HG03521 (cell line): ENCODE measurements at regions not wholly inside any gene's neighbourhood (a gene's known extent, or its start where the extent isn't known, plus 50 kb on each side); places are given as distances from the start of the nearest gene placed in this dataset.
"Not testable (repeated sequence)": the region's sequence is repeated elsewhere in the genome, so short reads cannot be mapped to it uniquely, and the experiment has no call there.

Source experiments
- ATAC-seq: cut with Tn5 transposase; IDR thresholded peaks from one replicate; pipeline ENCODE4 v1.9.1; 2021; ENCODE audit warnings: mild to moderate bottlenecking, moderate library complexity; ENCODE audit not compliant: unreplicated experiment

DNA sequence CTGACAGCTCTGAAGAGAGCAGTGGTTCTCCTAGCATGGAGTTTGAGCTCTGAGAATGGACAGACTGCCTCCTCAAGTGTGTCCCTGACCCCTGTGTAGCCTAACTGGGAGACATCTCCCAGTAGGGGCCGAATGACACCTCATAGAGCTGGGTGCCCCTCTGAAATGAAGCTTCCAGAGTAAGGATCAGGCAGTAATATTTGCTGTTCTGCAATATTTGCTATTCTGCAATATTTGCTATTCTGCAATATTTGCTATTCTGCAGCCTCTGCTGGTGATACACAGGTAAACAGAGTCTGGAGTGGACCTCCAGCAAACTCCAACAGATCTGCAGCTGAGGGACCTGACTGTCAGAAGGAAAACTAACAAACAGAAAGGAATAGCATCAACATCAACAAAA is 105.5 kb downstream of the BUD13 start:
- ATAC-seq: not testable (repeated sequence)

DNA sequence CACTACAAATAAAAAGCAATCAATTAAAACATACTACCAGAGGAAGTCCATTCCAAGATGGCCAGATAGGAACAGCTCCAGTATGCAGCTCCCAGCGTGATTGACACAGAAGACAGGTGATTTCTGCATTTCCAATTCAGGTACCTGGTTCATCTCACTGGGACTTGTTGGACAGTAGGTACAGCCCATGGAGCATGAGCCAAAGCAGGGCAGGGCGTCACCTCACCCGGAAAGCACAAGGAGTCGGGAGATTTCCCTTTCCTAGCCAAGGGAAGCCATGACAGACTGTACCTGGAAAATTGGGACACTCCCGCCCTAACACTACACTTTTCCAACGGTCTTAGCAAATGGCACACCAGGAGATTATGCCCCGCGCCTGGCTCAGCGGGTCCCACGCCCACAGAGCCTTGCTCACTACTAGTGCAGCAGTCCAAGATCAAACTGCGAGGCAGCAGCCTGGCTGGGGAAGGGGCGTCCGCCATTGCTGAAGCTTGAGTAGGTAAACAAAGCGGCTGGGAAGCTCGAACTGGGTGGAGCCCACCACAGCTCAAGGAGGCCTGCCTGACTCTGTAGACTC is 106.0 kb downstream of the BUD13 start:
- ATAC-seq: not testable (repeated sequence)

DNA sequence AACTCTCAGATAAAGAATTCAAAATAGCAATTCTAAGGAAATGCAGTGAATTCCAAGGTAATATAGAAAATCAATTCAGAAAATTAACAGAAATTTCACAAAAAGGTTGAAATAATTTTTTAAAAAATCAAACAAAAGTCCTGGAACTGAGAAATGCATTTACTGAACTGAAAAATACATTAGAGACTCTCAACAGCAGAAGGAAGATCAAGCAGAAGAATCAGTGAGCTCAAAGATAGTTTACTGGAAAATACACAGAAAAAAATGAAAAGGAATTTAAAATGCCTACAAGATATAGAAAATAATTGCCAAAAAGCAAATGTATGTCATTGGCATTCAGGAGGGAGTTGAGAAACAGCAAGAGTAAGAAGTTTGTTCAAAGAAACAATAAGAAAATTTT is 107.3 kb downstream of the BUD13 start:
- no peak for ATAC-seq

DNA sequence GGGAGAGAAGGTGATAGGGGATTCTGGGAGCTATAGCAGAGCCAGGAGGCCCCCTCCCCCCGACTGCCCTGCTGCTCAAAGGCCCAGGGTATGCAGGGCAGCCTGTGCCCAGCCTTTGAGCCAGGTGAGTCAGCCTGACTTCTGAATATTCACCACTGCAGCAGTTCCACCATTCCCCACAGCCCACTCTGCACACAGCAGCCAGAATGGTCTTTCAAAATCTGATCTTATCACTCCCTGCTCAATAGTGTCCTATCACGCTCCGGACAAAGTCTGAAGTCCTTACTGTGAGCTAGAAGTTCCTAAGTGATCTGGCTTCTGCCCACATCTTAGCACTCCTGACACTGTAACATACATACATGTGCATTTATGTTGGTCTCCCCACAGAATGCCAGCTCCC is 111.7 kb downstream of the BUD13 start:
- no peak for ATAC-seq

DNA sequence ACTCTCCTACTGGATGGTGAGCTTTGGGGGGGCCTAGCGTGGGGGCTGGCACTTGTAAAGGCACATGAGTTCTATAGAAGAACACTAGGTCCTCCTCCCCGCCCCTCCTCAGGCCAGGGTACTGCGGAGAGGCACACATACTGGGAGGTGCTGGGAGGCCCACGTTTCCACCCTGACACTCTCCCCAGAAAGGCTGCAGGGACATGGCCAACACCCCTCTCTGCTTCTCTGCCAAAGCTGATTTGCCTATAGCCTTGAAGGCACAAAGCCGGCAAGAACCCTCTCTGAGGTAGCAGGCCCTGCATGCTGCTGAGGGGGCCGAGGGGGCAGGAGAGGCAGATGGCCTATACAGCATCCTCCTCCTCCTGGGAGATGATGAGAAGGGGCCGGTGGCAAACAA is 112.8 kb downstream of the BUD13 start:
- ATAC-seq: no peak

DNA sequence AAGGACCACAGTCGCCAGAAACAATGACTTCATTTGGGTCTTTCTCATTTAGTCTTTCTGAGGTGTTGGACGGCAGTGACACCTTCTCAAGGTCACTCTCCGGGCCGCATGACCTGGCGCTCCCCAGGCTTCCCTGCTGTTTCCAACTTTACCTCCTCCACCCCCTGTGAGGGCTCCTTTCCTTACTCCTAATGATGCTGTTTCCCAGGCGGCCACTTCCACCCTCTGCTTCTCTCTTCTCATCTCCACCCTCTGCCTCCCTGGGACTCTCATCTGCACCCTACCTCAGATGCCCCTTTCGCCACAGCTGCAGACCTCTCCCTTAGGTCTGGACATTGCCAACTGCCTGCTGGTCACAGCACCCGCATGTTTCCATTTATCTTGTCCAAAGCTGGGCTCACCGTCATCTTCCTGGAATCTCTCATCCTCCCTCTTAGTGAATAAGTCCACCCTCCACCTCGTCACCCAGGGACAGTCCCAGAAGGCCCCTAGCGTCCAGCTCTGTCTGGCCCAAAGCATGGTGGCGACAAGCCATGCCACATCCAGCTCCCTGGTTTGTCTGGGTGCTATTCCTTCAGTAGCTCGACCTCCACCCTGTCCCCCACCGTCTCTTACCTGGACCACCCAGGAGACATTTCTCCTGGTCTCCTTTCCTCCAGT is 113.8 kb downstream of the BUD13 start:
- ATAC-seq: no peak

DNA sequence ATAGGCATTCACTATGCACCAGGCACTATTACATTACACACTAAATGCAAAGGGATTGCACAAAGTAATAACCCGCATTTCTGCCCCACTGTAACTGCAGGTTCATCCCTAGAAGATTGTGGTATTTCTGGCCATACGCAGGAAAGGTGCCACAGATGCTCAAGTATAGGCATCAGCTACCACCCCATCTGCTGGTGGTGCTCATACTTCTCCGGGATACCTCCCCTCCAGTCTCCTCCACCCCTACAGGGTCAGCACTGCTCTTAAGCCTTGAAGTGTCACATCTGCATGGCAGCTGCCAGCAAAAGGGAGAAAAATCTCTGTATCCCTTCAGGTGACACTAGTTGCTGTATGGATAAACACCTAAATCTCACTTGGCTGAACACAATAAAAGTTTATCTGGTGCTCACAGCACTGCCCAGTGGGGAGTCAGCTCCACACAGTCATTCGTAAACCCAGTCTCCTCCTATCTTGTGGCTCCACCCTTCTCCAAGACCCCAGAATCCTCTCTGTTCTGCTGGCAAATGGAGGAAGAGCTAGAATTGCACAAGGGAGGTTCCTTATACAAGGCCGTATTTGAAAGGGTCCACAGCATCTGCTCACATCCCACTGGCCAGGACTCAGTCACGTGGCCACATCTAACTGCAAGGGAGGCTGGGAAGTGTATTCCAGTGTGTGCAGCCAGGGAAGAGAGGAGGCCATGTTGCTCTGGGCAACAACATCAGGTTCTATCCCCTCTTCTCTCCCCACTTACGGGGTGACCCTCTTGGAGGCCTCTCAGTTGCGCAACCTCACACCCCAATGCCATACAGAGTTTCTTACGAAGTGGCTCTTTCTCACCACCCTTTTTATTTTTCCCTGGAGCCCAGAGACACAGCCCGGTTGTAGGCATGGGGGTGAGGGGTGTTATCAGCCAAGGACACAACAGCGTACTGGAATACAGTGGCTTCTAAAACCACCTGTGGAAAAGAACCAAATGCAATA is 114.7 kb downstream of the BUD13 start:
- no peak for ATAC-seq

DNA sequence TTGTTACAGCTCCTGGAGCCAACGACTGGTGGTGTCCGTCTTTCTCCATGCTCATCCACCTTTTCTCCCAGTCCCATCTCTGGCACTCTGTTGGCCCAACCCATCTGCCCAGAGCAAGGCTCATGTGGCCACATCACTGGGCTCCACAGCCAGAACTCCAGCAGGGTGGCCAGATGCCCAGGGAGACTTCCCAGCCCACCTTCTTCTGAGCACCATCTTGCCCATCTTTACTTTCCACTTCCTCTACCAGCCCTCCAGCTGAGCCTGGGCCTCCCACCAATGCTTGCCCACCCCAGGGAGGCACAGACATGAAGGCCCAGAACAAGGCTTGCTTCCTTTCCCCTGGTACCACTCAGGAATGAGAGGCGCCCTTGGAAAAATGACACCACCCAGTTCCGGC is 116.8 kb downstream of the BUD13 start:
- no peak for ATAC-seq

DNA sequence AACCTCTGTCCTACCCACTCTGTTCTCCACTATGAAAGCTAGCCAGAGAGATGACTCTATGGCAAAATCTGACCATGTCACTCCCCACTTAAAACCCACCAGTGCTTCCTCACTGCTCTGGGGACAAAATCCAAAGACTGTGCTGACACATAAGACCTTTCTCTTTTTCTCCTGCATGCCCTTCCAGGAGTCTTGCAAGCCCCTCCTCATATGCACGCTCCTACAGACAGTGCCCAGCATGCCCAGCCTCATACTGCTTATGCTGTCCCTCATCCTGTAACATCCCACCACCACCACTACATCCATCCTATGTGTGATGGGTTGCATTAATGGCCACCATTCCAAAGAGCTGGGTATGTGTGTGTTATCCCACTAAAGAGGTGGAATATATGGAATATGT is 118.3 kb downstream of the BUD13 start:
- ATAC-seq: no peak

DNA sequence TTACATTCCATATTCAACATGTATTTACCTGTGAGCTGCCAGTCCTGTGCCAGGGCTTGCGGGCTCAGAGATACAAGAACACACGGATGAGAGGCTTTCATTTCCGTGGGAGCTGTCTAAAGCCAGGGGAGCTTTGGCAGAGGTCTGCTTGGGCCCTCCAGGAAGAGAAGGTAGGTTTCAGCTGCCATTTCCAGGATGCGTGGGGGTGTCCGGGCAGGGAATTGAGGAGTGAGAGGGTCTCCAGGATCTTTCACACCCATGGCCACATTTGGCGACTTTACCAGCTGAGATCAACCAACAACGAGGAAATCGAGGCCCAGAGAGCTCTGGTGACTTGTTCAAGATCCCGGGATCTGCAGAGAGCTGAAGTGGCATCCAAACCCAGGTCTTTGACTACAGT is 119.6 kb downstream of the BUD13 start:
- ATAC-seq: no peak

DNA sequence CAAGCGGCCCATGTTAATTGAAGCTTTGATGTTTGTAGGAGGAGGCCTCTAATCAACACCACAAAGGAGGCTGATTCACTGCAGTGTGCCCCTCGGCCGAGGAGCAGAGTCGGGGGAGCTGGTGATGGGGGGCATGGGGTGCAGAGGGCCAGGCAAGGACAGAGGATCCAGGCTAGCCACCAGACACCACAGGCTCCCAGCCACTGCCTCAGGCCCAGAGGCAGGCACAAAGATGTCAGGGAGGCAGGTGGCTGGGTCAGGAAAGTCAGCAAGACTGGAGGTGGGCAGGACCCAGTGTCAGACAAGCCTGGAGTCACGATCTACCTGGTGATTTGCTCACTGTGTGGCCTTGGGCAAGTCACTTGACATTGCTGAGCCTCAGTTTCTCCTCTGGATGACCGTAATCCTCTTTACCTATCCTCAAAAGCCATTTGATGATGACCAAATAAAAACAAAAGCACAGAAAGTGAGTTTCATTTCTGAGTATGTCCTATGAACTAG is 121.0 kb downstream of the BUD13 start:
- no peak for ATAC-seq

DNA sequence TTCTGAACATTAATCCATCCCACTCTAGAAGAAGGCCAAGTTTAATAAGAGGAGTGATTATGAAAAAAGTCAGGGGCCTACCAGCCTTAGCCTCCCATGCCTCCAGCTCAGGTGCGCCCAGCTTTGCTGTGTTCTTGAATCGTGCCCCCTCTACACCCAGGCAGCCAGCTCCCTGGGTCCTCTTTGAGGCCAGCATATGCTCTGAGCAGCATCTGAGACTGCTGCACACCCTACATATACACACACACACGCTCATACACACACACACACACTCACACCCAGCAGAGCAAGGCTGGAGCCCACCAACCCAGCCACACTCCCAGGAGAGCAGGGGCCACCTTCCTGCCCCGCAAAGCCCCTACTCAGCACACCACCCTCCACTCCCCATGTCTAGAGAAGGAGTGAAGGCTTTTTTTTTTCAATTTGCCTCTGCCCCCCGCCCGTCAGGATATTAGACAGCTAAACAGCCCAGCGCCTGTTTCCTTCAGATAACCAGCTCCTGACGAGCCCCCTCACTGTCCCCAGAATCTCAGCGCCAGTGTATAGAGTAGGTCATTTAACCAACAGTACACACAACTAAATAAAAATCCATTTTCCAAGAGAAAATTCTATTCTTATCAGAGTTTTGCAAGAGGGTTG is 121.6 kb downstream of the BUD13 start:
- no peak for ATAC-seq

DNA sequence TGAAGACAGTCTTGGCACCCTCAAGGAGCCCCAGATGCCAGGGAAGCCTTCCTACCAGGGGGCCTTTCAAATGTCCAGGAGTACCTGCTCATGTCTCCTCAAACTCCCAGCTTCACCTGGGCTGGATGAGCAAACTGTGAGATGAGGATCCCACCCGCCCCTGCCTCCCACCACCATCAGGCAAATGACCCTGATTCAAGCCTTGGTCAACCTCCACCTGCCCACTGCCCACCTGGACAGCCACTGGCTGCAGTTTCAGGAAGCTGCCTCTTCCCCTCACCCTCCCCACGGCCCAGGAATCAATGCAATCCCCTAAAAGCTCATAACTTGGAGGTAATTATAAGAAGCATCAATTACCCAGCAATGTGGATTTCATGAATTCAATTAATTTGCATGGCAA is 122.7 kb downstream of the BUD13 start:
- no peak for ATAC-seq

DNA sequence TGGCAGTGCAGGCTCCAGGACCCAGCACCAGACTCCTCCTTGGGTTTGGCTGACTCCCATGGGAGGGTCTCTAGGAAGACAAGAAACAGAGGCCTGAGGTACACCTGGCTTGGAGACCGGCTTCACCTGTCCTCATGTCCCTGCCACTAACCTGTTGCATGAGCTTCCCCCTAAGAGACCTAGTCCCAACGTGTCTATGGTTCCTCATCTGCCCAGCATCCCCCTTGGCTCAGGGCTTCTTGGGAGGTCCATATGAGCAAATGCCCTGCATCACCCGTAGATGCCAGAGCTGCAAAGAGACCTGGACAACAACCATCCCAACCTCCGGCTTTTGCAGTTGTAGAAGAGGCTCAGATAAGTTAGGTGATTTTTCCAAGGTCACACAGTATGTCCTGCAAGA is 123.5 kb downstream of the BUD13 start:
- no peak for ATAC-seq

DNA sequence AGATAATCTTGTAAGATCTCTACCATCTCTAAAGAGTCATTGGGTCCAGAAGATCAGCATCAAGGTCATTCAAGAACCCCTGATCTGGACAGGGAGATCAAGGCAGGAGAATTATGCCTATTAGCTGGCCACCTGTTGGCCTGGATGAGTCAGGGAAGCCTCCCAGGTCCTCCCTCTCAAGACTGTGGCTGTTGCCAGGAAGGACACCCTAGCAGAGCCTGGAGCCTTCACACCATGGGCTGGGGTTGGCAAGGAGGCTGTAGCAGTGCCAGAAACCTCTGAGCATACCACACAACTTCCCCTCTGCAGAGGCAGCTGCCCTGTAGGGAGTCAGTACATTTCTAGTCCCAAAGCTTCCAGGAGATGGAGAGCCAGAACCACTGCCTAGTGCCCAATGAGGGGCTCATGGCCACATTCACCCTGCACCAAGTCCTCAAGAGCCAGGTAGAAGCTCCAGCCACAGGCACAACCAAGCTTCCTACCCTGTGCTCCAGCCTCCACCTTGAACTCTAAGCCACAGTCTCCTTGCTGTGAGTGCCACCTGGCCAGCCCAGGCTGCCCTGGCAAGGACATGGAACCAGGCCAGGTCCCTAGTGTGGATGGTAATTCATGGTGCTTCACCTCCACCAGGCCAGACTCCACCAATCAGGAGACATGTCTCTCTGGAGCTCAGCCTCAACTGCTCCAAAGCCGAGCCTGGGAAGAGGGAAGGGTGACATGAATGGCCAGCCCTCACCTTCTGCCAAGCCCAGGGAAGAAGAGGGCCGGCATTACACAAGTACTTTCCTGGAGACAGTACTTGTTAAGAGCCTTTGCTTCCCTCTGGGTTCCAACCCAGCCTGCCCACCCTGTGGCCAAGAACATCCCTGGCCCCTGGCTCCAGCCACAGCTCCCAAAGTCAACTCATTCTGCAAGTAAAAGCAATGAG is 124.3 kb downstream of the BUD13 start:
- no peak for ATAC-seq

DNA sequence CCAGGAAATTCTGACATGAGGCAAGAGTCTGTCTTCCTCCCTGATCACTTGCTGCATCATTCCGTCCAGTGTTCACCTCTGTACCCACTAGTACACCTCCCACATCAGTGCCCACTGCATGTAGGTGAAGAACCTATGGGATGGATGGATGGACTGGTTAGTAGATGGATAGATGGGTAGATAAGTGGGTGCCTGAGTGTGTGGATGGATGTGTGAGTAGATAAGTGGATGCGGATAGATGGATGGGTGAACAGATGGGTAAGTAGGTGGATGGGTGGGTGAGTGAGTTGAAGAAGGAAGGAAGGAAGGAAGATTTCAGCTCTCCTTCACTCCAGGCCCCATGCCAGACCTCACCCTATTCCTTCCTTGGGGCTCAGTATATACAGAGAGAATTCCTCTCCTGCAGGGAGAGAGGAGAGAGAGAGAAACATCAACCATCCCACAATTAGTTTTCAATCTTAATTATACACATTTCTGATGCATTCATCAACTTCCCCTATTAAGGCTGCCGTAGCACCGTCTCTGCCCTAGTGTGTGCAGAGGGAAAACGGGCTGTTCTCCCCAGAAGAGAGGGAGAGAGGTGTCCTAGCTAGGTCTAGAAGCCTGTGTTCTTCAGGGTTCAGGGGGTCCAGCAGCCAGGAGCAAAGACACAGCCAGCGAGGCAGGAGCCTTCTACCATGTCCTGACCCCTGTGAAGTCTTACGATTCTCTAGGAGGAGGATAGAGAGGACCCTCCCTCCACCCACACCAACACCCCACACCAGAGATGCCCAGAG is 125.3 kb downstream of the BUD13 start:
- ATAC-seq: no peak

DNA sequence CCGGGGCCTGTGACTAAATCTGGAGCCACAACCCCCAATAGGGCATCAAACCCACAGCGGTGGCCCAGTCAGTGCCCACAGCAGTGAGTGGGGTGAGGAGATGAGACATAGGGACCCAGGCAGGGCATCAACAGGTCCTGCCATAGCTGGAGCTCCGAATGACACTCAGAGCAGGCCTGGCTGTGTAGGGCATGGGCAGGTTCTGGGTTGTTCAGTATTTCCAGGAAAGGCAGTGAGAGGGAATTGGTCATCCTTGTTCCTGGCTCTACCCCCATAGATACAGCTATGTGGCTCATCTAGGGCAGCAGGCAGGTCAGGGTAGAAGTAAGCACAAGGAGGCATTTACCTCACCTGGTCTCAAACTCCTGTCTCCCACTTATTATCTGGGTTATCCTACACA is 126.6 kb downstream of the BUD13 start:
- ATAC-seq: no peak

DNA sequence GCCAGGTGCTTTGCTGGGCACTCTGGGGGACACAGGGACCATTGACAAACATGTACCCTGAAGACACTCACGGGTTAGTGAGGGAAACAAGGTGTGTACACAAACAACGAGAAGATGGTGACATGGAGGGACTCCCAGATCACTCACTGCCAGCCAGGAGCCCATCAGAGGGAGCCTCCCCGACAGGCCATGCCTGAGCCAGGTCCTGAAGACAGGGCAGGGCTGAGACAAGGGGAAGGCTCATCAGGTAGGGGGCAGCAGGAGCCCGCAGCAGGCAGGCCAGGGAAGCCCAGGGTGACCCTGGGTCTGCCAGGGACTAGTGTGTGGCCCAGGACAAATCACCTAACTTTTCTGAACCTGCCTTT is 127.9 kb downstream of the BUD13 start:
- no peak for ATAC-seq

DNA sequence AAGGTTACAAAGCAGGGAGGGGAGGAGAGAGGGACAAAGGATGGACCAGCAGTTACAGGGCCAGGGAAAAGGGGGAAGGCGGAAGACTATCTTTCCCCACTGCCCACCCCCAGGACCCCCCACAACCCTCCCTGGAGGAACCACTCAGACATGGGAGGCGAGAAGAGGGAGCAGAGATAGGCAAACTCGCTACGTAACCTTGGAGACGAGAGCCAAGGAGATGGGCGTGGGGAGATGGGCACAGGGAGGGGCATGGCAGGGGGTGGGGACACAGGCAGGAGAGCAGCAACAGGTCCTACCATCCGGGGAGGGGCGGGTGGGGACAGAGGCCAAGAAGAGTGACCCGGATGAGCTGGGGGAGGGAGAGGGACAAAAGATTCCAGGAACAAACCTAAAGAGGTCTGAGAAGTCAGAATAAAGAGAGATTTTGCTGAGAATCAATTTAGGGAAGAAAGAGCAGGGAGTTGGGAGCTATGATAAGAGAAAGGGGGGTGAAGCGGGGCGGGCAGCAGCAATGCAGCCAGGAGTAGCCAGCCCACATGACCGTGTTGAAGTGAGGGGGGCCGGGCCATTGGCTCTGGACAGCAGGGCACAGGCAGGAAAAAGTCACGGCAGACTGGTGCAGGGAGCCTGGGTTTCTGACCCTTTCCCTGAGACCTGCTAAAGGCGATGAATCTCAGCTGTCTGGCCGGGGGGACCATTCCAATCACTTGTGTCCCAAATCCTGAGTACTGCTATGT is 128.4 kb downstream of the BUD13 start:
- ATAC-seq: no peak
